ENCODE measurements at regions not wholly inside any gene's neighbourhood (a gene's known extent, or its start where the extent isn't known, plus 50 kb on each side); places are given as distances from the start of the nearest gene placed in this dataset.
"Not testable (repeated sequence)": the region's sequence is repeated elsewhere in the genome, so short reads cannot be mapped to it uniquely, and the experiment has no call there.

GRCh38 chr14:88106377-88106776 is 101.4 kb downstream of the GPR65 start:
- peak overlapping the region; percentile 72; the same call in 1 of the 2 replicates for H2AFZ ChIP-seq
- H3F3A ChIP-seq (replicated peaks; ENCODE audit: low read depth) = no peaks in the 10 kb centered on the region
- peak; percentile 11 for DNase-seq (ENCODE audit: low spot score)
- peaks cover 28% of the 10 kb centered on the region; the same call in 1 of the 2 replicates for H3K9me2 ChIP-seq (ENCODE audit: insufficient read depth)
- Mint-ChIP-seq H3K27ac (no peak overlapping the region), H3K4me3 (no peak overlapping the region), H3K27me3 (ENCODE audit: insufficient read depth, low read depth, poor library complexity) (no peaks in the 10 kb centered on the region), H3K9me3 (peaks cover 3% of the 10 kb centered on the region; the same call in 1 of the 3 replicates), H3K4me1 (no peaks in the 10 kb centered on the region), H3K36me3 (ENCODE audit: low read depth) (no peaks in the 10 kb centered on the region)
- peaks cover 4% of the 10 kb centered on the region; the same call in 1 of the 2 replicates for H3K4me1 ChIP-seq (ENCODE audit: insufficient read depth)
- no peak overlapping the region for H3K4me3 ChIP-seq
- no peaks in the 10 kb centered on the region for H3K36me3 ChIP-seq (ENCODE audit: insufficient read depth)
- H3K79me2 ChIP-seq (replicated peaks; ENCODE audit: insufficient read depth) = no peaks in the 10 kb centered on the region
- TF ChIP-seq EZH2 (IDR thresholded peaks at IDR 0.05; ENCODE audit: low read depth, unreplicated experiment) = no peak
- no peak for TF ChIP-seq POLR2AphosphoS5 (IDR thresholded peaks at IDR 0.05; ENCODE audit: low read depth)
- TF ChIP-seq CTCF (conservative IDR thresholded peaks at IDR 0.05; ENCODE audit: low read depth in 2 of 2) = peak in 1 of 2 experiments; percentile 34; a peak in 2 of 4 replicates
- no peak for TF ChIP-seq ETS1 (IDR thresholded peaks at IDR 0.05)
- no peak for TF ChIP-seq EZH2phosphoT487 (IDR thresholded peaks at IDR 0.05; ENCODE audit: unreplicated experiment)
- TF ChIP-seq REST (IDR thresholded peaks at IDR 0.05; ENCODE audit: unreplicated experiment) = no peak
- TF ChIP-seq ZNF462 (CRISPR knock-in tag; IDR thresholded peaks at IDR 0.05) = no peak
- no peaks in the 10 kb centered on the region for H4K20me1 ChIP-seq (replicated peaks; ENCODE audit: insufficient read depth)
- H3K4me2 ChIP-seq = no peak overlapping the region
- no peaks in the 10 kb centered on the region for H3K27me3 ChIP-seq (ENCODE audit: insufficient read depth)
- peak; percentile 56 for ATAC-seq
- H3K27ac ChIP-seq (ENCODE audit: low read depth) = no peak overlapping the region

GRCh38 chr14:88127669-88128068 is 122.7 kb downstream of the GPR65 start:
- H3K4me3 Mint-ChIP-seq, H3K4me1 Mint-ChIP-seq: not testable (repeated sequence)

More at GRCh38 chr14:88127669-88128068, 122.7 kb downstream of the GPR65 start:
- not testable (repeated sequence) for H3K4me3 ChIP-seq; H3F3A ChIP-seq (replicated peaks; ENCODE audit: low read depth); H3K27me3 ChIP-seq (ENCODE audit: insufficient read depth); H3K27me3 Mint-ChIP-seq (ENCODE audit: insufficient read depth, low read depth, poor library complexity); H3K27ac Mint-ChIP-seq; H3K27ac ChIP-seq (ENCODE audit: low read depth); H3K36me3 Mint-ChIP-seq (ENCODE audit: low read depth); H3K4me1 ChIP-seq (ENCODE audit: insufficient read depth); H3K9me3 Mint-ChIP-seq; H3K36me3 ChIP-seq (ENCODE audit: insufficient read depth); ATAC-seq; DNase-seq (ENCODE audit: low spot score); H3K79me2 ChIP-seq (replicated peaks; ENCODE audit: insufficient read depth); H3K9me2 ChIP-seq (ENCODE audit: insufficient read depth); H4K20me1 ChIP-seq (replicated peaks; ENCODE audit: insufficient read depth); H3K4me2 ChIP-seq; H2AFZ ChIP-seq

Measured in GM23338 (cell line).